SU-DHL-6 (cell line): ENCODE measurements at regions not wholly inside any gene's neighbourhood (a gene's known extent, or its start where the extent isn't known, plus 50 kb on each side); places are given as distances from the start of the nearest gene placed in this dataset.

Source experiments
- CTCF ChIP-seq: fragments of 200-600 bp; sonication (generic); IDR thresholded peaks from one replicate; pipeline ENCODE4 v1.5.1; 2017; ENCODE audit warnings: antibody characterized with exemption, mild to moderate bottlenecking, low read length, moderate library complexity; ENCODE audit not compliant: insufficient read depth, poor library complexity, severe bottlenecking
- EZH2phosphoT487 ChIP-seq: fragments of 200-600 bp; sonication (generic), shearing (Covaris generic); conservative IDR thresholded peaks from 2 replicates; pipeline ENCODE4 v1.6.1; 2018; ENCODE audit warnings: mild to moderate bottlenecking, antibody characterized with exemption, low read length, moderate library complexity, mixed read lengths

GRCh38 chr18:45222180-45222579 is 393.1 kb upstream of the SLC14A2 start:
- no peak for TF ChIP-seq CTCF
- no peak for TF ChIP-seq EZH2phosphoT487
